ENCODE measurements at regions not wholly inside any gene's neighbourhood (a gene's known extent, or its start where the extent isn't known, plus 50 kb on each side); places are given as distances from the start of the nearest gene placed in this dataset.

GRCh38 chr11:27570542-27570941 is 64.0 kb upstream of the LIN7C start:
- Mint-ChIP-seq H3K4me1 (peaks cover 12% of the 10 kb centered on the region), H3K36me3 (no peaks in the 10 kb centered on the region), H3K27ac (no peak overlapping the region), H3K9me3 (no peaks in the 10 kb centered on the region), H3K27me3 (ENCODE audit: low read depth) (peaks cover 43% of the 10 kb centered on the region), H3K4me3 (no peak overlapping the region)
- TF ChIP-seq SMAD4 (CRISPR knock-in tag; IDR thresholded peaks at IDR 0.05) (no peak), ZNF396 (CRISPR knock-in tag; IDR thresholded peaks at IDR 0.05; ENCODE audit: borderline replicate concordance) (no peak), NR3C1 (CRISPR knock-in tag; conservative IDR thresholded peaks at IDR 0.05; ENCODE audit: low read depth) (no peak), CREM (CRISPR knock-in tag; IDR thresholded peaks at IDR 0.05) (no peak), ELF4 (CRISPR knock-in tag; IDR thresholded peaks at IDR 0.05; ENCODE audit: low read depth) (no peak), NR2C2 (CRISPR knock-in tag; IDR thresholded peaks at IDR 0.05) (no peak), FOXK1 (CRISPR knock-in tag; IDR thresholded peaks at IDR 0.05) (no peak), ZSCAN18 (CRISPR knock-in tag; IDR thresholded peaks at IDR 0.05) (no peak), ZNF263 (CRISPR knock-in tag; IDR thresholded peaks at IDR 0.05; ENCODE audit: low read depth) (no peak), ZMAT4 (CRISPR knock-in tag; IDR thresholded peaks at IDR 0.05) (no peak), TEAD1 (CRISPR knock-in tag; IDR thresholded peaks at IDR 0.05) (no peak), ZNF138 (CRISPR knock-in tag; conservative IDR thresholded peaks at IDR 0.05) (no peak), ZNF532 (CRISPR knock-in tag; IDR thresholded peaks at IDR 0.05; ENCODE audit: borderline replicate concordance) (no peak)
- no peak for DNase-seq (ENCODE audit: low spot score)
- ChIA-PET POLR2A (no interaction called here), CTCF (no interaction called here)
- ATAC-seq: no peak

- DNase-seq (ENCODE audit: low spot score) (no peak), ATAC-seq (no peak)
- H3K4me3 Mint-ChIP-seq: no peak overlapping the region
- H3K27me3 Mint-ChIP-seq (ENCODE audit: low read depth): peaks cover 62% of the 10 kb centered on the region
- H3K9me3 Mint-ChIP-seq: no peaks in the 10 kb centered on the region
- ChIA-PET POLR2A (interaction anchor here (0.7 kb wide), 1 partner anchor 1254 kb away, joined by 3 read pairs; no protein-coding TSS in a partner anchor), CTCF (no interaction called here)
- no peaks in the 10 kb centered on the region for H3K36me3 Mint-ChIP-seq
- H3K4me1 Mint-ChIP-seq: no peaks in the 10 kb centered on the region
- H3K27ac Mint-ChIP-seq: no peak overlapping the region
- no peak for TF ChIP-seq FOXP1 (CRISPR knock-in tag; IDR thresholded peaks at IDR 0.05; ENCODE audit: borderline replicate concordance)
- no peak for TF ChIP-seq NFYB (CRISPR knock-in tag; conservative IDR thresholded peaks at IDR 0.05; ENCODE audit: low read depth)
- no peak for TF ChIP-seq CTCF (IDR thresholded peaks at IDR 0.05)
- TF ChIP-seq CREM (CRISPR knock-in tag; IDR thresholded peaks at IDR 0.05): no peak
Measured at GRCh38 chr11:27563641-27564040, 57.1 kb upstream of the LIN7C start.

GRCh38 chr11:27563201-27563600 is 56.6 kb upstream of the LIN7C start:
- TF ChIP-seq TCF7 (CRISPR knock-in tag; IDR thresholded peaks at IDR 0.05; ENCODE audit: low read depth): no peak
- Mint-ChIP-seq H3K9me3 (no peaks in the 10 kb centered on the region), H3K4me3 (no peak overlapping the region), H3K27me3 (ENCODE audit: low read depth) (peaks cover 64% of the 10 kb centered on the region), H3K36me3 (no peaks in the 10 kb centered on the region), H3K27ac (no peak overlapping the region), H3K4me1 (no peaks in the 10 kb centered on the region)
- no peak for ATAC-seq
- ChIA-PET POLR2A (interaction anchor here (0.7 kb wide), 1 partner anchor 1254 kb away, joined by 3 read pairs; no protein-coding TSS in a partner anchor), CTCF (no interaction called here)
- DNase-seq (ENCODE audit: low spot score): no peak
